RWPE2 (cell line): ENCODE measurements at regions not wholly inside any gene's neighbourhood (a gene's known extent, or its start where the extent isn't known, plus 50 kb on each side); places are given as distances from the start of the nearest gene placed in this dataset.
A peak's percentile ranks its signal among the peaks of the same experiment; 100 is the strongest.

Source experiments
- ATAC-seq: fragments of 200-7000 bp; cut with Tn5 transposase; 3 replicates; pipeline ENCODE4 v1.9.1; 2021; ENCODE audit warnings: low read depth
- DNase-seq: peaks from one replicate; pipeline ENCODE4 v3.0.0-alpha.2; 2020; ENCODE audit warnings: low spot score
- H3K27ac ChIP-seq: fragments of 450-650 bp; 2 replicates; pipeline ENCODE4 v1.5.1; 2017; ENCODE audit warnings: mild to moderate bottlenecking; ENCODE audit not compliant: poor library complexity, severe bottlenecking
- H3K27me3 ChIP-seq: fragments of 250-450 bp; sonication (Bioruptor Pico); 2 replicates; pipeline ENCODE4 v1.5.1; 2021; ENCODE audit warnings: mild to moderate bottlenecking, moderate library complexity; ENCODE audit not compliant: insufficient read depth, poor library complexity, severe bottlenecking
- H3K36me3 ChIP-seq: fragments of 250-450 bp; sonication (Bioruptor Pico); 2 replicates; pipeline ENCODE4 v1.5.1; 2020; ENCODE audit warnings: low read depth, mild to moderate bottlenecking, moderate library complexity
- H3K4me1 ChIP-seq: fragments of 250-450 bp; sonication (Bioruptor Pico); 2 replicates; pipeline ENCODE4 v1.5.1; 2021; ENCODE audit warnings: mild to moderate bottlenecking, moderate library complexity; ENCODE audit not compliant: insufficient read depth, poor library complexity, severe bottlenecking
- H3K4me3 ChIP-seq: fragments of 250-450 bp; sonication (Bioruptor Pico); 2 replicates; pipeline ENCODE4 v1.5.1; 2021; ENCODE audit warnings: mild to moderate bottlenecking, moderate library complexity; ENCODE audit not compliant: severe bottlenecking
- H3K9me3 ChIP-seq: fragments of 250-450 bp; sonication (Bioruptor Pico); 2 replicates; pipeline ENCODE4 v1.5.1; 2021; ENCODE audit warnings: mild to moderate bottlenecking, moderate library complexity; ENCODE audit not compliant: severe bottlenecking
- TF ChIP-seq, protein P1 (sequence below): fragments of 450-650 bp; IDR thresholded peaks from one replicate; pipeline ENCODE4 v1.5.1; 2017; ENCODE audit warnings: mild to moderate bottlenecking, moderate library complexity; ENCODE audit not compliant: poor library complexity, severe bottlenecking

DNA sequence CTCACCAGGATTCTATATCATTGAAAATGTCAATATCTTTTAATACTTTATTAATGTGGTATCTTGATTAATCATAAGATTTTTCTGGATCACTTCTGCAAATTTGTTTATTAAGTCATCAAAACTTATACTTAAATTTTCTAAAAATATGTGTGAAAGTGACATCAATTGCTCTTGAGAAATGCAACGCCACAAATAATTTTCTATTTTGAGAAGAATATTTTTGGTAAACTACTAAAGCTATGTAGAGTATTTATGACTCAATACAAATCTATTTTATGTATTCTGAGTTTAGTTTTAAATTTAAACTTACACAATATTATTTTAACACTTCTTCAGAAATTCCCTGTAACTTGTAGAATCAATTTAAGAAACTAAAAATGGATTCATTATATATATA lies 263.3 kb downstream of the RASSF9 start:
- H3K27me3 ChIP-seq: no peaks in the 10 kb centered on the region
- H3K36me3 ChIP-seq: no peaks in the 10 kb centered on the region
- no peak for ATAC-seq
- H3K27ac ChIP-seq: no peak overlapping the region
- TF ChIP-seq, protein P1, sequence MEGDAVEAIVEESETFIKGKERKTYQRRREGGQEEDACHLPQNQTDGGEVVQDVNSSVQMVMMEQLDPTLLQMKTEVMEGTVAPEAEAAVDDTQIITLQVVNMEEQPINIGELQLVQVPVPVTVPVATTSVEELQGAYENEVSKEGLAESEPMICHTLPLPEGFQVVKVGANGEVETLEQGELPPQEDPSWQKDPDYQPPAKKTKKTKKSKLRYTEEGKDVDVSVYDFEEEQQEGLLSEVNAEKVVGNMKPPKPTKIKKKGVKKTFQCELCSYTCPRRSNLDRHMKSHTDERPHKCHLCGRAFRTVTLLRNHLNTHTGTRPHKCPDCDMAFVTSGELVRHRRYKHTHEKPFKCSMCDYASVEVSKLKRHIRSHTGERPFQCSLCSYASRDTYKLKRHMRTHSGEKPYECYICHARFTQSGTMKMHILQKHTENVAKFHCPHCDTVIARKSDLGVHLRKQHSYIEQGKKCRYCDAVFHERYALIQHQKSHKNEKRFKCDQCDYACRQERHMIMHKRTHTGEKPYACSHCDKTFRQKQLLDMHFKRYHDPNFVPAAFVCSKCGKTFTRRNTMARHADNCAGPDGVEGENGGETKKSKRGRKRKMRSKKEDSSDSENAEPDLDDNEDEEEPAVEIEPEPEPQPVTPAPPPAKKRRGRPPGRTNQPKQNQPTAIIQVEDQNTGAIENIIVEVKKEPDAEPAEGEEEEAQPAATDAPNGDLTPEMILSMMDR: no peak
- no peak for DNase-seq
- H3K4me3 ChIP-seq: no peak overlapping the region
- no peaks in the 10 kb centered on the region for H3K9me3 ChIP-seq
- H3K4me1 ChIP-seq: peaks cover 10% of the 10 kb centered on the region

DNA sequence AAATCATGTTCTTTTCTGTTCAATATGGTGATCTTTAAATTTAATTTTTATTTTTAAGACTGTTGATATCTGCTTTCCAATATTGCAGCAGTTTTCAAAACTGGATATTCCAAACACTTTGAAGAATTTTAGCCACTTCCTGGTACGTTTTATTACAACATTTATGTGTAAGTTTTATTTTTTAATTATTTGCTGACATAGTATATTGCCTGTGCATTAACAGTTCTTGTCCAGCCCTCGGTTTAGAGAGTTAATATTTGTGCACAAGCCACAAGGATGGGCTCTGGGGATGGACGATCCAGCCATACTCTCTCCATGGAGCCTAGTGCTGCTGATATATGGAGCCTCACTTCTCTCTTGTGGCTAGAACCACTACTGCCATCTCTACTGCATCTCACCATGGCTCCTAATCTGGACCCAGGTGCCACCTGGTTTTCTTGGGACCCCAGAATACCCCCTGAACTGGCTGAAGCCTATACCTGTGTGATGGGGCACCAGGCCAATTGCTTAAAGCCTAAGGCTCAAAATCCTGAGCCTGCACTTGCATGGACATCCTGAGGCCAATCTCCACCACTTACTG lies 262.5 kb downstream of the RASSF9 start:
- H3K4me3 ChIP-seq: no peak overlapping the region
- DNase-seq (no peak), ATAC-seq (no peak)
- no peaks in the 10 kb centered on the region for H3K36me3 ChIP-seq
- no peaks in the 10 kb centered on the region for H3K27me3 ChIP-seq
- no peak overlapping the region for H3K27ac ChIP-seq
- peaks cover 10% of the 10 kb centered on the region for H3K4me1 ChIP-seq
- TF ChIP-seq, protein P1: no peak
- no peaks in the 10 kb centered on the region for H3K9me3 ChIP-seq

DNA sequence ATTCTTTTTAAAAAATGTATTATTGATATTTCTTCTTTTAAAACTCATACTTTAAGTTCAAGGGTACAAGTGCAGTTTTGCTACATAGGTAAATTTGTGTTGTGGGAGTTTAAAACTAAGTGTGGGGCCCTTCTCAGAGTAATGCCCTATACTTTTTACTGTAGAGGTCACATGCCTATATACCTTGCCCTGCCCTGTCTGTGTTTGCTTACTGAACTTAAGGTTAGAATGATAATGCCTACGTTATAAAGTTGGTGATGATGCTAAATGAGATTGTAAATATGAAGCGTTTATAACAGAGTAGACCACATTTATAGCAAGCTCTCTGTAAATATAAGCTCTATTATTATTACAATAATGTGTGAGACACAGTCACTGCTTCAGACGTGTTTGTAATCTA lies 261.9 kb downstream of the RASSF9 start:
- Histone ChIP-seq H3K27me3 (no peaks in the 10 kb centered on the region), H3K27ac (no peak overlapping the region), H3K9me3 (no peaks in the 10 kb centered on the region), H3K36me3 (no peaks in the 10 kb centered on the region), H3K4me3 (no peak overlapping the region), H3K4me1 (peaks cover 4% of the 10 kb centered on the region)
- TF ChIP-seq, protein P1: no peak
- DNase-seq: no peak
- no peak for ATAC-seq

DNA sequence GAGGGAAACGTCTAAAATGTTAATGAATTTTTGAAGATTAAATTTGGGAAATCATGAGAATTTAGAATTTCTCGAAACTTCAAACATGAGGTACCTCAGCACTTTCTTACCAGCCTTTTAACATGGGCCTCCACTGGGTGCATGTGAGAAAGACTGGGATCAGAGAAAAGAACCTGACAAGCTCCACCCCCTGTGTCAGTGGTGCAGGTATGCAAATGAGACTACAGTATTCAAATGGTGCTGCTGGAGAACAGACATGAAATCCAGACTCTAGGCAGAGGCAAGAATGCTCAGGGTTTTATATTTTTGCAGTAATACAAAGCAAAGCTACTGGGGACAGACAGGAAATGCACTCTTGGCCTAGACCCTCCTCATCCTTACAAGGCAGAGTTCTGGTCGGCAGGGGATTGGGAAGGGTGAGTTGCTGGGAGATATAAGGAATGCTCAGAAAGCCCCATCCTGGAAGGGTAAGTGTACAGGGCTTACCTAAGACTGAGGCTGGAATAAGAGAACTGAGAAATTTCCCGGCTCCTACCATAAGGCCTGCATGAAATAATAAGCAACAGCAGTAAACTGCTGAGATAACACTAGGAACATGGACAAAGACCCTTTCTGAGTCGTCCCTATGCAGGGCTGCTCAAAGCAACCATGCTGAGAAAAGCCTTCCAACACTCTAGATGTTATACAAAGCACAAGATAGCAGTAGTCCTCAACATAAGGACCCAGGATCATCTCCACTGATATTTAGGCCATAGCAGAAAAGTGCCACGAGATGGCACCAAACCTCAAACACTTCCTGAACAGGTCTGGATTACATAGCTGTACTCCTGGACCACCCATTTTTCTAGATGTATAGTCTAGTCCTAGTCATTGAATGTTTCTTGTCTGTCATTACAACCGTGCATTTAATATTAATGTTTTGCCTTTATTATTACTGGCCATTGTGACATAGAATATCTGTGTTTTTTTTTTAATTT lies 260.8 kb downstream of the RASSF9 start:
- ATAC-seq: peak; percentile 94
- H3K4me3 ChIP-seq: no peak overlapping the region
- no peak for DNase-seq

More for the DNA sequence above, 260.8 kb downstream of the RASSF9 start:
- TF ChIP-seq, protein P1: peak; percentile 85
- no peaks in the 10 kb centered on the region for H3K9me3 ChIP-seq
- H3K27ac ChIP-seq: no peak overlapping the region
- no peaks in the 10 kb centered on the region for H3K27me3 ChIP-seq
- no peaks in the 10 kb centered on the region for H3K36me3 ChIP-seq
- H3K4me1 ChIP-seq: no peaks in the 10 kb centered on the region
